GM18519 (cell line): ENCODE measurements at regions not wholly inside any gene's neighbourhood (a gene's known extent, or its start where the extent isn't known, plus 50 kb on each side); places are given as distances from the start of the nearest gene placed in this dataset.
"Not testable (repeated sequence)": the region's sequence is repeated elsewhere in the genome, so short reads cannot be mapped to it uniquely, and the experiment has no call there.

Source experiments
- ATAC-seq: cut with Tn5 transposase; IDR thresholded peaks from one replicate; pipeline ENCODE4 v1.9.1; 2021; ENCODE audit warnings: mild to moderate bottlenecking, moderate library complexity; ENCODE audit not compliant: unreplicated experiment, low FRiP score

GRCh38 chr18:71321319-71321718, 1032.5 kb downstream of the SOCS6 start:
- no peak for ATAC-seq

- ATAC-seq = no peak
Observed at GRCh38 chr18:71304856-71305255, 1016.0 kb downstream of the SOCS6 start.

- ATAC-seq = not testable (repeated sequence)
Observed at GRCh38 chr18:71303743-71304142, 1014.9 kb downstream of the SOCS6 start.

GRCh38 chr18:71301596-71301995, 1012.8 kb downstream of the SOCS6 start:
- no peak for ATAC-seq

- not testable (repeated sequence) for ATAC-seq
Observed at GRCh38 chr18:71294201-71294600, 1005.4 kb downstream of the SOCS6 start.

- ATAC-seq = no peak
Observed at GRCh38 chr18:71293322-71293721, 1004.5 kb downstream of the SOCS6 start.

GRCh38 chr18:71287268-71287667, 998.4 kb downstream of the SOCS6 start:
- ATAC-seq = no peak

GRCh38 chr18:71252351-71252865, 963.6 kb downstream of the SOCS6 start:
- ATAC-seq = no peak

GRCh38 chr18:71250191-71250590, 961.3 kb downstream of the SOCS6 start:
- no peak for ATAC-seq

- ATAC-seq = no peak
Observed at GRCh38 chr18:71249791-71250190, 960.9 kb downstream of the SOCS6 start.

GRCh38 chr18:71242981-71243380, 954.1 kb downstream of the SOCS6 start:
- no peak for ATAC-seq

- no peak for ATAC-seq
Observed at GRCh38 chr18:71238974-71239624, 950.3 kb downstream of the SOCS6 start.

- no peak for ATAC-seq
Observed at GRCh38 chr18:71237641-71238040, 948.8 kb downstream of the SOCS6 start.

- ATAC-seq = no peak
Observed at GRCh38 chr18:71233177-71233576, 944.3 kb downstream of the SOCS6 start.

- no peak for ATAC-seq
Observed at GRCh38 chr18:71223486-71223885, 934.6 kb downstream of the SOCS6 start.

- no peak for ATAC-seq
Observed at GRCh38 chr18:71221405-71221804, 932.6 kb downstream of the SOCS6 start.

- not testable (repeated sequence) for ATAC-seq
Observed at GRCh38 chr18:71212739-71213138, 923.9 kb downstream of the SOCS6 start.

- no peak for ATAC-seq
Observed at GRCh38 chr18:71212222-71212621, 923.4 kb downstream of the SOCS6 start.

GRCh38 chr18:71209944-71210343, 921.1 kb downstream of the SOCS6 start:
- no peak for ATAC-seq

- ATAC-seq = no peak
Observed at GRCh38 chr18:71194438-71194837, 905.6 kb downstream of the SOCS6 start.

- ATAC-seq = no peak
Observed at GRCh38 chr18:71189581-71189980, 900.7 kb downstream of the SOCS6 start.

GRCh38 chr18:71168557-71169145, 879.8 kb downstream of the SOCS6 start:
- ATAC-seq = no peak
